ENCODE measurements at regions not wholly inside any gene's neighbourhood (a gene's known extent, or its start where the extent isn't known, plus 50 kb on each side); places are given as distances from the start of the nearest gene placed in this dataset.

DNA sequence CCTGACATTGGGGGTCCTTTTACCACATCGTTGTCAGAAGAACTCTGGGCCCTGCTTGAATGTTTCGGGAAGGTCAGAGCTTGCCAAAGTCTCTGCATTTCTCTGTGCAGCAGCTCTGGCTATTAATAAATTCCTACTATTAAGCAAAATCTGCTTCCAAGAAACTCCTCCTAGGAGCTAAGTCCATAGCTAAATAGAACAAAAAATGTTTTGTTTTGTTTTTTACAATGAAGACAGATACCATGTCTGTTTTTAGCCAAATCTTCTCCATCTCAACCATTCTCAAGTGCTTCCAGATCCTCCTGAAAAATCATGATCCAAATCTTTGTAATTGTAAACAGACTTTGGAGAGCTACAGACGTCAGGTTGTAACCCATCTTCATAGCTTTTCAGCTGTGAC is 161.6 kb downstream of the SPATA18 start:
- Histone ChIP-seq H4K20me1 (ENCODE audit: insufficient read depth, low read length) (no peaks in the 10 kb centered on the region), H3K36me3 (replicated peaks; ENCODE audit: insufficient read depth, low read length) (no peaks in the 10 kb centered on the region), H3K9ac (ENCODE audit: low read length) (no peak overlapping the region), H2AFZ (ENCODE audit: low read length) (no peak overlapping the region), H3K27ac (ENCODE audit: low read length) (no peak overlapping the region), H3K27me3 (replicated peaks; ENCODE audit: insufficient read depth, low read length) (no peaks in the 10 kb centered on the region), H3K4me1 (ENCODE audit: low read length) (no peaks in the 10 kb centered on the region), H3K4me3 (ENCODE audit: low read length) (no peak overlapping the region), H3K9me2 (replicated peaks; ENCODE audit: insufficient read depth, low read length) (no peaks in the 10 kb centered on the region), H3K79me2 (ENCODE audit: low read length) (no peaks in the 10 kb centered on the region), H3F3A (ENCODE audit: insufficient read depth, low read length) (no peaks in the 10 kb centered on the region), H3K9me3 (replicated peaks; ENCODE audit: insufficient read depth, low read length) (no peaks in the 10 kb centered on the region), H3K4me2 (ENCODE audit: low read depth, low read length) (no peak overlapping the region)
- DNase-seq: no peak
- TF ChIP-seq EZH2 (optimal IDR thresholded peaks at IDR 0.05; ENCODE audit: low read depth, low read length) (no peak), CTCF (IDR thresholded peaks at IDR 0.05; ENCODE audit: low read length) (no peak), EZH2phosphoT487 (IDR thresholded peaks at IDR 0.05; ENCODE audit: low read length) (no peak)

GRCh38 chr4:52231526-52231925 is 180.4 kb downstream of the SPATA18 start:
- H3K27ac ChIP-seq (ENCODE audit: low read length): no peak overlapping the region
- H3K4me3 ChIP-seq (ENCODE audit: low read length): no peak overlapping the region
- no peaks in the 10 kb centered on the region for H3K36me3 ChIP-seq (replicated peaks; ENCODE audit: insufficient read depth, low read length)
- no peak for DNase-seq
- TF ChIP-seq EZH2phosphoT487 (IDR thresholded peaks at IDR 0.05; ENCODE audit: low read length): no peak
- no peak for TF ChIP-seq EZH2 (optimal IDR thresholded peaks at IDR 0.05; ENCODE audit: low read depth, low read length)
- TF ChIP-seq CTCF (IDR thresholded peaks at IDR 0.05; ENCODE audit: low read length): no peak
- H3K4me2 ChIP-seq (ENCODE audit: low read depth, low read length): no peak overlapping the region
- no peaks in the 10 kb centered on the region for H3K4me1 ChIP-seq (ENCODE audit: low read length)
- H4K20me1 ChIP-seq (ENCODE audit: insufficient read depth, low read length): no peaks in the 10 kb centered on the region
- H3K9me3 ChIP-seq (replicated peaks; ENCODE audit: insufficient read depth, low read length): no peaks in the 10 kb centered on the region
- no peaks in the 10 kb centered on the region for H3F3A ChIP-seq (ENCODE audit: insufficient read depth, low read length)
- H3K27me3 ChIP-seq (replicated peaks; ENCODE audit: insufficient read depth, low read length): no peaks in the 10 kb centered on the region
- H3K9me2 ChIP-seq (replicated peaks; ENCODE audit: insufficient read depth, low read length): no peaks in the 10 kb centered on the region
- H3K79me2 ChIP-seq (ENCODE audit: low read length): no peaks in the 10 kb centered on the region
- H3K9ac ChIP-seq (ENCODE audit: low read length): no peak overlapping the region
- no peak overlapping the region for H2AFZ ChIP-seq (ENCODE audit: low read length)

GRCh38 chr4:52234561-52235440 is 183.7 kb downstream of the SPATA18 start:
- Histone ChIP-seq H3K4me1 (ENCODE audit: low read length) (no peaks in the 10 kb centered on the region), H3K4me3 (ENCODE audit: low read length) (no peak overlapping the region), H3K9me3 (replicated peaks; ENCODE audit: insufficient read depth, low read length) (no peaks in the 10 kb centered on the region), H3K36me3 (replicated peaks; ENCODE audit: insufficient read depth, low read length) (no peaks in the 10 kb centered on the region), H3K79me2 (ENCODE audit: low read length) (no peaks in the 10 kb centered on the region), H3K9me2 (replicated peaks; ENCODE audit: insufficient read depth, low read length) (no peaks in the 10 kb centered on the region), H3K27ac (ENCODE audit: low read length) (no peak overlapping the region), H2AFZ (ENCODE audit: low read length) (no peak overlapping the region), H3K27me3 (replicated peaks; ENCODE audit: insufficient read depth, low read length) (no peaks in the 10 kb centered on the region), H3K4me2 (ENCODE audit: low read depth, low read length) (no peak overlapping the region), H4K20me1 (ENCODE audit: insufficient read depth, low read length) (no peaks in the 10 kb centered on the region), H3F3A (ENCODE audit: insufficient read depth, low read length) (no peaks in the 10 kb centered on the region), H3K9ac (ENCODE audit: low read length) (no peak overlapping the region)
- TF ChIP-seq EZH2phosphoT487 (IDR thresholded peaks at IDR 0.05; ENCODE audit: low read length) (no peak), EZH2 (optimal IDR thresholded peaks at IDR 0.05; ENCODE audit: low read depth, low read length) (no peak), CTCF (IDR thresholded peaks at IDR 0.05; ENCODE audit: low read length) (peak; percentile 37)
- DNase-seq: no peak
